ENCODE measurements at regions not wholly inside any gene's neighbourhood (a gene's known extent, or its start where the extent isn't known, plus 50 kb on each side); places are given as distances from the start of the nearest gene placed in this dataset.

DNA sequence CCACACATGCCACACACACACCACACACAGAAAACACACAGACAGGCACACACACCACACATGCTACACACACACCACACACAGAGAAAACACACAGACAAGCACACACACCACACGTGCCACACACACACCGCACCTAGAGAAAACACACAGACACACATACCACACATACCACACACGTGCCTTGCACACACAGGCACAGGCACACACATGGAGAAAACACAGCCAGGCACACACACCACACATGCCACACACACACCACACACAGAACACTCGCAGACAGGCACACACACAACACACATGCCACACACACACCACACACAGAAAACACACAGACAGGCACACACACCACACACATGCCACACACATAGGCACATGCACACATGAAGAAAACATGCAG lies 242.1 kb upstream of the MYT1L start:
- Histone ChIP-seq H3K4me1 (no peaks in the 10 kb centered on the region), H3K27ac (no peak overlapping the region), H3K36me3 (no peaks in the 10 kb centered on the region), H3K4me3 (no peak overlapping the region), H3K27me3 (no peaks in the 10 kb centered on the region), H3K9me3 (no peaks in the 10 kb centered on the region)
- in situ Hi-C loops (cut with MboI; ENCODE audit: low pct_ligation_motif_present in 1 of 4, low pct_unique_long_range_greater_than_20kb in 1 of 4, low sequenced_read_pairs in 3 of 4) = no loop called here
- no peak for DNase-seq
- 87 to 93% methylated on average over 3 to 4 of the region's 4 CpGs for WGBS, 2 donors (ENCODE audit: low coverage in 1 of 2)
- intact Hi-C loops (cut with DNase I; ENCODE audit: low total_unique reads) = no loop called here
- TF ChIP-seq, protein P1, sequence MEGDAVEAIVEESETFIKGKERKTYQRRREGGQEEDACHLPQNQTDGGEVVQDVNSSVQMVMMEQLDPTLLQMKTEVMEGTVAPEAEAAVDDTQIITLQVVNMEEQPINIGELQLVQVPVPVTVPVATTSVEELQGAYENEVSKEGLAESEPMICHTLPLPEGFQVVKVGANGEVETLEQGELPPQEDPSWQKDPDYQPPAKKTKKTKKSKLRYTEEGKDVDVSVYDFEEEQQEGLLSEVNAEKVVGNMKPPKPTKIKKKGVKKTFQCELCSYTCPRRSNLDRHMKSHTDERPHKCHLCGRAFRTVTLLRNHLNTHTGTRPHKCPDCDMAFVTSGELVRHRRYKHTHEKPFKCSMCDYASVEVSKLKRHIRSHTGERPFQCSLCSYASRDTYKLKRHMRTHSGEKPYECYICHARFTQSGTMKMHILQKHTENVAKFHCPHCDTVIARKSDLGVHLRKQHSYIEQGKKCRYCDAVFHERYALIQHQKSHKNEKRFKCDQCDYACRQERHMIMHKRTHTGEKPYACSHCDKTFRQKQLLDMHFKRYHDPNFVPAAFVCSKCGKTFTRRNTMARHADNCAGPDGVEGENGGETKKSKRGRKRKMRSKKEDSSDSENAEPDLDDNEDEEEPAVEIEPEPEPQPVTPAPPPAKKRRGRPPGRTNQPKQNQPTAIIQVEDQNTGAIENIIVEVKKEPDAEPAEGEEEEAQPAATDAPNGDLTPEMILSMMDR (IDR thresholded peaks at IDR 0.05) = no peak
- no peak for TF ChIP-seq POLR2A (IDR thresholded peaks at IDR 0.05)

- Histone ChIP-seq H3K36me3 (no peaks in the 10 kb centered on the region), H3K27me3 (no peaks in the 10 kb centered on the region), H3K4me1 (no peaks in the 10 kb centered on the region), H3K9me3 (no peaks in the 10 kb centered on the region), H3K4me3 (no peak overlapping the region), H3K27ac (no peak overlapping the region)
- DNase-seq = no peak
- intact Hi-C loops (cut with DNase I; ENCODE audit: low total_unique reads) = no loop called here
- in situ Hi-C loops (cut with MboI; ENCODE audit: low pct_ligation_motif_present in 1 of 4, low pct_unique_long_range_greater_than_20kb in 1 of 4, low sequenced_read_pairs in 3 of 4) = no loop called here
- TF ChIP-seq, protein P1 (IDR thresholded peaks at IDR 0.05) = no peak
- TF ChIP-seq EP300 (IDR thresholded peaks at IDR 0.05; ENCODE audit: low read depth) (no peak), POLR2A (IDR thresholded peaks at IDR 0.05) (no peak), POLR2AphosphoS5 (IDR thresholded peaks at IDR 0.05) (no peak)
- WGBS, 2 donors (ENCODE audit: low coverage in 1 of 2) = 90 to 92% methylated on average over 24 to 25 of the region's 25 CpGs
Observed at GRCh38 chr2:2572393-2573204, 241.5 kb upstream of the MYT1L start.

- in situ Hi-C loops (cut with MboI; ENCODE audit: low pct_ligation_motif_present in 1 of 4, low pct_unique_long_range_greater_than_20kb in 1 of 4, low sequenced_read_pairs in 3 of 4) = no loop called here
- no peaks in the 10 kb centered on the region for H3K9me3 ChIP-seq
- TF ChIP-seq POLR2AphosphoS5 (IDR thresholded peaks at IDR 0.05) (no peak), EP300 (IDR thresholded peaks at IDR 0.05; ENCODE audit: low read depth) (no peak), POLR2A (IDR thresholded peaks at IDR 0.05) (no peak)
- TF ChIP-seq, protein P1 (IDR thresholded peaks at IDR 0.05) = no peak
- intact Hi-C loops (cut with DNase I; ENCODE audit: low total_unique reads) = no loop called here
- no peak overlapping the region for H3K4me3 ChIP-seq
- WGBS, 2 donors (ENCODE audit: low coverage in 1 of 2) = 94 to 97% methylated on average over 9 to 41 of the region's 41 CpGs
- H3K4me1 ChIP-seq = no peaks in the 10 kb centered on the region
- no peaks in the 10 kb centered on the region for H3K27me3 ChIP-seq
- DNase-seq = no peak
- H3K36me3 ChIP-seq = no peaks in the 10 kb centered on the region
- no peak overlapping the region for H3K27ac ChIP-seq
Observed at GRCh38 chr2:2571301-2572150, 240.5 kb upstream of the MYT1L start.

GRCh38 chr2:2570871-2571270 lies 239.8 kb upstream of the MYT1L start:
- H3K36me3 ChIP-seq = no peaks in the 10 kb centered on the region
- H3K9me3 ChIP-seq = no peaks in the 10 kb centered on the region
- TF ChIP-seq POLR2A (IDR thresholded peaks at IDR 0.05) (no peak), POLR2AphosphoS5 (IDR thresholded peaks at IDR 0.05) (no peak), EP300 (IDR thresholded peaks at IDR 0.05; ENCODE audit: low read depth) (no peak)
- TF ChIP-seq, protein P1 (IDR thresholded peaks at IDR 0.05) = no peak
- no peak for DNase-seq
- intact Hi-C loops (cut with DNase I; ENCODE audit: low total_unique reads) (no loop called here), in situ Hi-C loops (cut with MboI; ENCODE audit: low pct_ligation_motif_present in 1 of 4, low pct_unique_long_range_greater_than_20kb in 1 of 4, low sequenced_read_pairs in 3 of 4) (no loop called here)
- WGBS, 2 donors (ENCODE audit: low coverage in 1 of 2) = 83% methylated on average over 5 of the region's 5 CpGs; no CpG with 5 or more reads in 1 of the 2 donors
- H3K4me3 ChIP-seq = no peak overlapping the region
- H3K27me3 ChIP-seq = no peaks in the 10 kb centered on the region
- H3K27ac ChIP-seq = no peak overlapping the region
- H3K4me1 ChIP-seq = no peaks in the 10 kb centered on the region
